CD14-positive monocyte (primary cell): ENCODE measurements at regions not wholly inside any gene's neighbourhood (a gene's known extent, or its start where the extent isn't known, plus 50 kb on each side); places are given as distances from the start of the nearest gene placed in this dataset.
A peak's percentile ranks its signal among the peaks of the same experiment; 100 is the strongest.

Source experiments
- DNase-seq, 3 donors: peaks; one replicate each; pipeline ENCODE4 v3.0.0-alpha.2; 2011 to 2022
- H2AFZ ChIP-seq: 2 replicates; pipeline ENCODE4 v1.6.0; 2012; ENCODE audit warnings: mild to moderate bottlenecking, low read depth, low read length, inconsistent platforms; ENCODE audit not compliant: insufficient read depth, poor library complexity, severe bottlenecking
- H3K27ac ChIP-seq, 2 donors: 1 replicate in 1 of 2; 2 replicates in 1 of 2; pipeline ENCODE4 v1.5.1; 2012 to 2013; ENCODE audit warnings: low read length in 2 of 2, control low read depth in 1 of 2, inconsistent platforms in 1 of 2, low read depth in 1 of 2, mild to moderate bottlenecking in 1 of 2
- H3K27me3 ChIP-seq, 2 donors: one replicate each; pipeline versions ENCODE4 v1.6.0 to v1.6.1; 2011 to 2013; ENCODE audit warnings: low read length in 2 of 2; ENCODE audit not compliant: control insufficient read depth in 2 of 2, insufficient read depth in 2 of 2
- H3K36me3 ChIP-seq, 2 donors: replicated peaks in 1 of 2; 1 replicate in 1 of 2; 2 replicates in 1 of 2; pipeline versions ENCODE4 v1.5.1 to v1.6.1; 2012 to 2013; ENCODE audit warnings: low read length in 2 of 2, control low read depth in 1 of 2, inconsistent platforms in 1 of 2, mild to moderate bottlenecking in 1 of 2; ENCODE audit not compliant: insufficient read depth in 2 of 2, control insufficient read depth in 1 of 2
- H3K4me1 ChIP-seq, 2 donors: 1 replicate in 1 of 2; 2 replicates in 1 of 2; pipeline versions ENCODE4 v1.5.1 to v1.6.1; 2012 to 2013; ENCODE audit warnings: low read length in 2 of 2, control low read depth in 1 of 2, inconsistent platforms in 1 of 2, mild to moderate bottlenecking in 1 of 2, moderate library complexity in 1 of 2; ENCODE audit not compliant: insufficient read depth in 2 of 2, control insufficient read depth in 1 of 2
- H3K4me2 ChIP-seq: replicated peaks from 2 replicates; pipeline ENCODE3; 2012; ENCODE audit warnings: low read length, moderate library complexity, mild to moderate bottlenecking; ENCODE audit not compliant: poor library complexity, severe bottlenecking; ENCODE audit errors: extremely low read depth
- H3K4me3 ChIP-seq, 3 experiments: fragments of 200-600 bp in 1 of 3; sonication (generic) in 1 of 3; replicated peaks in 1 of 3; 1 replicate in 2 of 3; 2 replicates in 1 of 3; pipeline ENCODE4 v1.5.1; 2011 to 2013; ENCODE audit warnings: low read length in 3 of 3, mild to moderate bottlenecking in 3 of 3, control low read depth in 2 of 3, low read depth in 2 of 3, inconsistent platforms in 1 of 3, moderate library complexity in 1 of 3
- H3K79me2 ChIP-seq: 2 replicates; pipeline ENCODE4 v1.6.0; 2012; ENCODE audit warnings: mild to moderate bottlenecking, control low read depth, inconsistent platforms, low read length, moderate library complexity; ENCODE audit not compliant: insufficient read depth
- H3K9ac ChIP-seq: 2 replicates; pipeline ENCODE4 v1.6.0; 2017; ENCODE audit warnings: low read length, mild to moderate bottlenecking; ENCODE audit not compliant: insufficient read depth, poor library complexity, severe bottlenecking
- H3K9me3 ChIP-seq, 2 donors: replicated peaks in 1 of 2; 1 replicate in 1 of 2; 2 replicates in 1 of 2; pipeline versions ENCODE4 v1.5.1 to v1.6.1; 2012 to 2013; ENCODE audit warnings: low read length in 2 of 2, control low read depth in 1 of 2; ENCODE audit not compliant: control insufficient read depth in 1 of 2, insufficient read depth in 1 of 2
- H4K20me1 ChIP-seq: 2 replicates; pipeline ENCODE4 v1.6.0; 2012; ENCODE audit warnings: mild to moderate bottlenecking, low read length, control low read depth, moderate library complexity; ENCODE audit not compliant: insufficient read depth
- H3K27ac Mint-ChIP-seq, 7 donors: one replicate each; pipeline ENCODE4 v1.8.0; 2020; ENCODE audit warnings: mild to moderate bottlenecking in 7 of 7, mixed read lengths in 7 of 7, moderate library complexity in 6 of 7, inconsistent platforms in 2 of 7
- H3K27me3 Mint-ChIP-seq, 3 donors: one replicate each; pipeline ENCODE4 v1.8.0; 2021 to 2022; ENCODE audit warnings: low read depth in 3 of 3, mild to moderate bottlenecking in 3 of 3, mixed read lengths in 3 of 3, moderate library complexity in 3 of 3, inconsistent platforms in 1 of 3
- H3K36me3 Mint-ChIP-seq, 2 donors: one replicate each; pipeline ENCODE4 v1.8.0; 2020; ENCODE audit warnings: mixed read lengths in 2 of 2, inconsistent platforms in 1 of 2, mild to moderate bottlenecking in 1 of 2
- H3K4me1 Mint-ChIP-seq: one replicate; pipeline ENCODE4 v1.8.0; 2020; ENCODE audit warnings: mild to moderate bottlenecking, mixed read lengths
- H3K4me3 Mint-ChIP-seq, 2 donors: one replicate each; pipeline ENCODE4 v1.8.0; 2020; ENCODE audit warnings: mild to moderate bottlenecking in 2 of 2, mixed read lengths in 2 of 2, moderate library complexity in 1 of 2
- H3K9me3 Mint-ChIP-seq, 7 donors: one replicate each; pipeline ENCODE4 v1.8.0; 2020 to 2022; ENCODE audit warnings: mixed read lengths in 7 of 7, mild to moderate bottlenecking in 6 of 7, moderate library complexity in 6 of 7, inconsistent platforms in 2 of 7
- WGBS: methylation state at CpG from one replicate; pipeline ENCODE4 v1.1.5; 2013; ENCODE audit warnings: missing lambda C conversion rate; ENCODE audit not compliant: insufficient coverage; 5-methylcytosine and 5-hydroxymethylcytosine counted together
- intact Hi-C, 2 donors: fragments of 100-400 bp; cut with micrococcal nuclease; formaldehyde crosslinking; loops; one replicate each; pipeline versions ENCODE4 v1.15.0 to v1.15.1; 2023
- TF ChIP-seq, protein P1 (sequence below): fragments of 200-600 bp; IDR thresholded peaks from one replicate; pipeline ENCODE4 v1.8.0; 2022; ENCODE audit warnings: antibody characterized with exemption, mild to moderate bottlenecking

DNA sequence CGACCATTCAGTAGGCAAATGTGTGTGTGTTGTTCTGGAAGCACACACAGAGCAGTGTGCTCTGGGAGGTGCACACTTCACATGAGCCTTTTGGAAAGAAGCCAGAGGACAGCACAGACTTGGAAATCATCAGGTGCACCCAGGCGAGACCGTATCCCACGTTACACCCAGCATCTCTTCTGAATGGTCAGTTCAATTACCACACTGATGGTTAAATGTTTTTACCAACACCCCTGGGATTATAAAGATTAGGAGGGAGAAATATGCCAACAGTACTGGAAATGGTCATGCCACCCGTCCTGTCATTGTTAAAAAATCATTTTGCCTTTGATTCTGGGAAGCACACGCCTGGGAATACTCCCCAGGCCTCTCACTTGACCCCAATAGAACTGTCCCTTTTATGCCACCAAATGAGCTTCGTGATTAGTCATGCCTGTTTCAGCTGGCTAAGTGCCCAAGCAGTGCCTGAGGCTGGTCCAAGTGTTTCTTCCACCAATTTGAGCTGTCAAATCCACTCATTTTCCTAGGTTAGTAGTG lies 183.7 kb downstream of the NRP2 start:
- Histone ChIP-seq H3K4me1 (peaks cover 19 to 20% of the 10 kb centered on the region in 2 donors), H3K4me2 (no peak overlapping the region), H3K9ac (no peak overlapping the region), H3K4me3 (no peak overlapping the region), H3K79me2 (no peaks in the 10 kb centered on the region), H2AFZ (no peak overlapping the region), H3K9me3 (no peaks in the 10 kb centered on the region), H3K36me3 (no peaks in the 10 kb centered on the region), H4K20me1 (no peaks in the 10 kb centered on the region), H3K27ac (no peak overlapping the region), H3K27me3 (no peaks in the 10 kb centered on the region)
- no peak for DNase-seq
- Mint-ChIP-seq H3K4me3 (no peak overlapping the region), H3K27ac (peak overlapping the region in 2 of 7 donors; percentile 4 to 81), H3K27me3 (peaks cover 4 to 8% (median 6%) of the 10 kb centered on the region in 3 donors), H3K9me3 (peaks cover 0 to 3% (median 0%) of the 10 kb centered on the region in 7 donors), H3K4me1 (peaks cover 23% of the 10 kb centered on the region), H3K36me3 (no peaks in the 10 kb centered on the region)
- TF ChIP-seq, protein P1, sequence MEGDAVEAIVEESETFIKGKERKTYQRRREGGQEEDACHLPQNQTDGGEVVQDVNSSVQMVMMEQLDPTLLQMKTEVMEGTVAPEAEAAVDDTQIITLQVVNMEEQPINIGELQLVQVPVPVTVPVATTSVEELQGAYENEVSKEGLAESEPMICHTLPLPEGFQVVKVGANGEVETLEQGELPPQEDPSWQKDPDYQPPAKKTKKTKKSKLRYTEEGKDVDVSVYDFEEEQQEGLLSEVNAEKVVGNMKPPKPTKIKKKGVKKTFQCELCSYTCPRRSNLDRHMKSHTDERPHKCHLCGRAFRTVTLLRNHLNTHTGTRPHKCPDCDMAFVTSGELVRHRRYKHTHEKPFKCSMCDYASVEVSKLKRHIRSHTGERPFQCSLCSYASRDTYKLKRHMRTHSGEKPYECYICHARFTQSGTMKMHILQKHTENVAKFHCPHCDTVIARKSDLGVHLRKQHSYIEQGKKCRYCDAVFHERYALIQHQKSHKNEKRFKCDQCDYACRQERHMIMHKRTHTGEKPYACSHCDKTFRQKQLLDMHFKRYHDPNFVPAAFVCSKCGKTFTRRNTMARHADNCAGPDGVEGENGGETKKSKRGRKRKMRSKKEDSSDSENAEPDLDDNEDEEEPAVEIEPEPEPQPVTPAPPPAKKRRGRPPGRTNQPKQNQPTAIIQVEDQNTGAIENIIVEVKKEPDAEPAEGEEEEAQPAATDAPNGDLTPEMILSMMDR, result no peak
- intact Hi-C loops, result no loop called here
- 90% methylated on average over 2 of the region's 7 CpGs for WGBS

DNA sequence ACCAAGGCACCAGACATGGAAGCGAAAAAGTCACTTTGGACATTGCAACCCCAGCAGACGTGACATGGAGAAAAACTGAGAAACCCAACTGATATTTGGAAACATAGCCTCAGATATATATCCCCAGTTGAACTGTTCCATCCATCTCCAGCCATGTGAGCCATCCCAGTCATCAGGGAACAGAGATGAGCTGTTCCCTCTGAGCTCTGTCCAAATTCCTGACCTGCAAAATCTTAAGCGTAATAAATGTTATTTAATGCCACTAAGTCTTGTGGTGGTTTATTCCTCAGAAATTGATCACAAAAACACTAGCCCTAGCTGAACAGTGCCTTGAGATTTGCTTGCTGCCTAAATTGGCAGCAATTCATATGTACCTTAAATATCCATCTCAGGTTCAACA lies 182.8 kb downstream of the NRP2 start:
- Mint-ChIP-seq H3K27ac (no peak overlapping the region), H3K4me3 (no peak overlapping the region), H3K9me3 (peaks cover 0 to 3% (median 0%) of the 10 kb centered on the region in 7 donors), H3K4me1 (peaks cover 23% of the 10 kb centered on the region), H3K27me3 (peaks cover 4 to 8% (median 6%) of the 10 kb centered on the region in 3 donors), H3K36me3 (no peaks in the 10 kb centered on the region)
- TF ChIP-seq, protein P1, result no peak
- no peak overlapping the region for H3K4me2 ChIP-seq
- no peaks in the 10 kb centered on the region for H3K79me2 ChIP-seq
- H3K9me3 ChIP-seq, result no peaks in the 10 kb centered on the region
- no peaks in the 10 kb centered on the region for H4K20me1 ChIP-seq
- intact Hi-C loops, result no loop called here
- H3K9ac ChIP-seq, result no peak overlapping the region
- H3K4me1 ChIP-seq, result peaks cover 19 to 20% of the 10 kb centered on the region in 2 donors
- no peaks in the 10 kb centered on the region for H3K27me3 ChIP-seq
- no peak for DNase-seq
- no peaks in the 10 kb centered on the region for H3K36me3 ChIP-seq
- H3K27ac ChIP-seq, result no peak overlapping the region
- H3K4me3 ChIP-seq, result no peak overlapping the region
- H2AFZ ChIP-seq, result no peak overlapping the region
- WGBS, result 95% methylated on average over 2 of the region's 3 CpGs
